IMR-90 (cell line): ENCODE measurements at regions not wholly inside any gene's neighbourhood (a gene's known extent, or its start where the extent isn't known, plus 50 kb on each side); places are given as distances from the start of the nearest gene placed in this dataset.

Source experiments
- ATAC-seq: fragments of 200-7000 bp; cut with Tn5 transposase; 2 replicates; pipeline ENCODE4 v1.9.1; 2020; ENCODE audit warnings: low read depth, mild to moderate bottlenecking, moderate library complexity
- BruUV-seq: library from RNA; stranded (reverse); fragments of 400-500 nt; replicated peaks from 2 replicates; lab custom pipeline; 2021; lab: Mats Ljungman, UMichigan
- CTCF ChIA-PET: fragments of 300-600 bp; formaldehyde crosslinking; extraction: SDS; loops from one replicate; lab custom pipeline; 2021; ENCODE audit warnings: antibody characterized with exemption; lab: Yijun Ruan, JAX
- POLR2A ChIA-PET: fragments of 300-600 bp; sonication (Branson Sonifier 250); formaldehyde crosslinking; loops from one replicate; lab custom pipeline; 2022; ENCODE audit warnings: antibody characterized with exemption; ENCODE audit not compliant: unreplicated experiment; lab: Charles Lee
- DNase-seq: peaks from one replicate; pipeline ENCODE4 v3.0.0; 2013
- H2AFZ ChIP-seq: replicated peaks from 2 replicates; pipeline ENCODE3; 2013; ENCODE audit warnings: low read length, mild to moderate bottlenecking; ENCODE audit not compliant: poor library complexity
- H2AK5ac ChIP-seq: 2 replicates; pipeline ENCODE4 v1.6.1; 2013; ENCODE audit warnings: low read depth, low read length, inconsistent platforms
- H2AK9ac ChIP-seq: replicated peaks from 2 replicates; pipeline ENCODE3; 2013; ENCODE audit warnings: mild to moderate bottlenecking, low read depth, low read length, moderate library complexity; ENCODE audit not compliant: poor library complexity
- H2BK120ac ChIP-seq: 2 replicates; pipeline ENCODE4 v1.6.1; 2013; ENCODE audit warnings: low read depth, low read length, inconsistent platforms
- H2BK15ac ChIP-seq: 3 replicates; pipeline ENCODE4 v1.6.1; 2013; ENCODE audit warnings: low read depth, low read length, inconsistent platforms
- H2BK20ac ChIP-seq: 2 replicates; pipeline ENCODE4 v1.6.1; 2013; ENCODE audit warnings: low read depth, mild to moderate bottlenecking, inconsistent platforms, low read length, moderate library complexity
- H2BK5ac ChIP-seq: 2 replicates; pipeline ENCODE4 v1.6.1; 2013; ENCODE audit warnings: mild to moderate bottlenecking, low read depth, low read length, inconsistent platforms; ENCODE audit not compliant: poor library complexity, severe bottlenecking
- H3K14ac ChIP-seq: replicated peaks from 2 replicates; pipeline ENCODE4 v1.6.1; 2013; ENCODE audit warnings: low read depth, low read length, inconsistent platforms
- H3K18ac ChIP-seq: 2 replicates; pipeline ENCODE4 v1.6.1; 2013; ENCODE audit warnings: low read depth, low read length, control low read depth
- H3K23ac ChIP-seq: 2 replicates; pipeline ENCODE4 v1.6.1; 2013; ENCODE audit warnings: low read depth, low read length, inconsistent platforms
- H3K27ac ChIP-seq: 2 replicates; pipeline ENCODE4 v1.5.1; 2013; ENCODE audit warnings: mild to moderate bottlenecking, control low read depth, low read length; ENCODE audit not compliant: insufficient read depth
- H3K27me3 ChIP-seq: 2 replicates; pipeline ENCODE4 v1.6.1; 2013; ENCODE audit warnings: low read length; ENCODE audit not compliant: control insufficient read depth, insufficient read depth
- H3K36me3 ChIP-seq: 2 replicates; pipeline ENCODE4 v1.6.1; 2013; ENCODE audit warnings: low read length, mixed read lengths; ENCODE audit not compliant: control insufficient read depth, insufficient read depth
- H3K4ac ChIP-seq: 2 replicates; pipeline ENCODE4 v1.6.1; 2013; ENCODE audit warnings: low read depth, low read length, inconsistent platforms
- H3K4me1 ChIP-seq: 2 replicates; pipeline ENCODE4 v1.6.1; 2013; ENCODE audit warnings: low read length, mixed read lengths; ENCODE audit not compliant: control insufficient read depth, insufficient read depth
- H3K4me2 ChIP-seq: 2 replicates; pipeline ENCODE4 v1.6.1; 2013; ENCODE audit warnings: low read depth, mild to moderate bottlenecking, control low read depth, low read length, moderate library complexity
- H3K4me3 ChIP-seq: 2 replicates; pipeline ENCODE4 v1.5.1; 2013; ENCODE audit warnings: low read depth, mild to moderate bottlenecking, control low read depth, low read length, moderate library complexity; ENCODE audit not compliant: insufficient read depth
- H3K56ac ChIP-seq: 2 replicates; pipeline ENCODE4 v1.6.1; 2013; ENCODE audit warnings: low read length, inconsistent platforms; ENCODE audit not compliant: insufficient read depth; ENCODE audit errors: extremely low read depth
- H3K79me1 ChIP-seq, 2 experiments: 2 replicates each; pipeline ENCODE4 v1.6.1; 2013; ENCODE audit warnings: low read length in 2 of 2, inconsistent platforms in 1 of 2, low read depth in 1 of 2
- H3K9ac ChIP-seq: 2 replicates; pipeline ENCODE4 v1.6.1; 2013; ENCODE audit warnings: low read depth, low read length, control low read depth
- H3K9me1 ChIP-seq: 2 replicates; pipeline ENCODE4 v1.6.1; 2013; ENCODE audit warnings: low read length, inconsistent platforms; ENCODE audit not compliant: insufficient read depth
- H3K9me3 ChIP-seq: 2 replicates; pipeline ENCODE4 v1.6.1; 2013; ENCODE audit warnings: low read length; ENCODE audit not compliant: control insufficient read depth, insufficient read depth
- H4K20me1 ChIP-seq: 2 replicates; pipeline ENCODE4 v1.6.1; 2013; ENCODE audit warnings: low read length, inconsistent platforms; ENCODE audit not compliant: insufficient read depth
- H4K5ac ChIP-seq: 2 replicates; pipeline ENCODE4 v1.6.1; 2013; ENCODE audit warnings: mild to moderate bottlenecking, low read depth, low read length, control low read depth
- H4K8ac ChIP-seq, 2 experiments: 2 replicates each; pipeline ENCODE4 v1.6.1; 2013; ENCODE audit warnings: low read depth in 2 of 2, low read length in 2 of 2, control low read depth in 1 of 2, inconsistent platforms in 1 of 2
- H4K91ac ChIP-seq: 2 replicates; pipeline ENCODE4 v1.6.1; 2013; ENCODE audit warnings: low read depth, low read length, inconsistent platforms; ENCODE audit not compliant: insufficient read depth
- CEBPB ChIP-seq: IDR thresholded peaks from 2 replicates; pipeline ENCODE4 v1.6.1; 2012; ENCODE audit warnings: low read depth, low read length, improper control_type of control experiment
- CHD1 ChIP-seq: IDR thresholded peaks from 2 replicates; pipeline ENCODE4 v1.6.1; 2012; ENCODE audit warnings: low read depth, low read length, improper control_type of control experiment
- MAZ ChIP-seq: IDR thresholded peaks from 2 replicates; pipeline ENCODE4 v1.6.1; 2012; ENCODE audit warnings: low read depth, mild to moderate bottlenecking, low read length, improper control_type of control experiment, moderate library complexity, borderline replicate concordance
- MXI1 ChIP-seq: IDR thresholded peaks from 2 replicates; pipeline ENCODE4 v1.6.1; 2012; ENCODE audit warnings: low read depth, mild to moderate bottlenecking, low read length, moderate library complexity, borderline replicate concordance
- RCOR1 ChIP-seq: IDR thresholded peaks from 2 replicates; pipeline ENCODE4 v1.6.1; 2012; ENCODE audit warnings: mild to moderate bottlenecking, low read length, improper control_type of control experiment; ENCODE audit not compliant: insufficient replicate concordance
- RFX5 ChIP-seq: IDR thresholded peaks from 2 replicates; pipeline ENCODE4 v1.8.0; 2012; ENCODE audit warnings: low read depth, mild to moderate bottlenecking, low read length, moderate library complexity
- WGBS, 2 experiments: methylation state at CpG; one replicate each; pipeline versions ENCODE4 v1.1.5 to v1.1.7; 2013; ENCODE audit warnings: missing lambda C conversion rate in 2 of 2; ENCODE audit not compliant: insufficient read length in 1 of 2; ENCODE audit errors: extremely low coverage in 2 of 2; 5-methylcytosine and 5-hydroxymethylcytosine counted together
- dilution Hi-C: fragments of 300-500 bp; cut with HindIII; formaldehyde crosslinking; loops from one replicate; pipeline ENCODE4 v1.14.3; 2018; ENCODE audit warnings: low sequenced_read_pairs; ENCODE audit not compliant: unreplicated experiment
- in situ Hi-C: fragments of 300-500 bp; cut with MboI; formaldehyde crosslinking; loops from 3 replicates; pipeline ENCODE4 v1.14.3; 2019; ENCODE audit warnings: low sequenced_read_pairs, inconsistent platforms, mixed read lengths
- intact Hi-C: fragments of 100-400 bp; cut with micrococcal nuclease; formaldehyde crosslinking; loops from 2 replicates; pipeline ENCODE4 v1.10.0; 2022

GRCh38 chr20:39646874-39647413 is 684.8 kb downstream of the DHX35 start:
- H3K4me3 ChIP-seq, result no peak overlapping the region
- ChIA-PET CTCF (no interaction called here), POLR2A (no interaction called here)
- no peak overlapping the region for H2AFZ ChIP-seq
- no peak overlapping the region for H2BK15ac ChIP-seq
- H2BK20ac ChIP-seq, result no peak overlapping the region
- no peaks in the 10 kb centered on the region for H4K20me1 ChIP-seq
- no peak overlapping the region for H4K91ac ChIP-seq
- no peak overlapping the region for H3K56ac ChIP-seq
- no peak overlapping the region for H3K14ac ChIP-seq
- BruUV-seq, result no TSS peak
- H2AK9ac ChIP-seq, result no peak overlapping the region
- H3K4me2 ChIP-seq, result no peak overlapping the region
- no peak for TF ChIP-seq MXI1
- no peak for TF ChIP-seq CHD1
- TF ChIP-seq RFX5, result no peak
- TF ChIP-seq MAZ, result no peak
- no peak for TF ChIP-seq RCOR1
- no peak for TF ChIP-seq CEBPB
- H3K27ac ChIP-seq, result no peak overlapping the region
- H3K9me1 ChIP-seq, result no peaks in the 10 kb centered on the region
- H2BK5ac ChIP-seq, result no peak overlapping the region
- H3K23ac ChIP-seq, result no peak overlapping the region
- H3K36me3 ChIP-seq, result no peaks in the 10 kb centered on the region
- no peaks in the 10 kb centered on the region; the same call in 1 of the 2 replicates for H3K9me3 ChIP-seq
- H3K4me1 ChIP-seq, result no peaks in the 10 kb centered on the region
- no peak overlapping the region for H2BK120ac ChIP-seq
- in situ Hi-C loops (no loop called here), dilution Hi-C loops (no loop called here), intact Hi-C loops (no loop called here)
- no CpG with 5 or more reads among the region's 7 CpGs for WGBS, 2 experiments
- H2AK5ac ChIP-seq, result no peak overlapping the region
- no peak for DNase-seq
- H3K79me1 ChIP-seq, result no peaks in the 10 kb centered on the region
- H3K18ac ChIP-seq, result no peak overlapping the region
- H4K8ac ChIP-seq, result no peak overlapping the region
- no peak overlapping the region for H3K9ac ChIP-seq
- H4K5ac ChIP-seq, result no peak overlapping the region
- H3K27me3 ChIP-seq, result no peaks in the 10 kb centered on the region
- ATAC-seq, result no peak
- no peak overlapping the region for H3K4ac ChIP-seq
